Activated CD4-positive, alpha-beta T cell treated with anti-CD3 and anti-CD28 coated beads, Interleukin-2, amount 50 U/mL, for 4 hours (primary cell): ENCODE measurements at regions not wholly inside any gene's neighbourhood (a gene's known extent, or its start where the extent isn't known, plus 50 kb on each side); places are given as distances from the start of the nearest gene placed in this dataset.

Experiments
- DNase-seq, 2 experiments: peaks; one replicate each; pipeline ENCODE4 v3.0.0-alpha.2; 2020

DNA sequence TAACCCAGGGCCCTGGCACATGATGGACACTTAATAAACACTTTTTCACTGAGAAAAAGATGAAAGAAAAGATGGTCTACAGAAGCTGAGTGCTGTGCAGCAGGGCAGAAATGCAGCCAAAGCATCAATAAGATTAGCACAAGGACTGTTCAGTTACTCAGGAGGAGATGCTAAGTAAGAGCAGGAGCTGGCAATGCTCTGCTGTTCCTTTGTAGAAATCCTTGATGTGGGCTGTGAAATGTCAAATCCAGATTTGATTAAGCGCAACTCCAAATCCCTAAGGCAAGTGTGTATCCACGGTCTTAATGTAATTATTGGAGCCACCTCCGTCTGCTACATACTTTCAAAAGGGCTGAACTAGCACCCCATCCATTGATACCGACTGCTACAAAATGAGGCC lies 151.8 kb upstream of the BTG1 start:
- no peak for DNase-seq

DNA sequence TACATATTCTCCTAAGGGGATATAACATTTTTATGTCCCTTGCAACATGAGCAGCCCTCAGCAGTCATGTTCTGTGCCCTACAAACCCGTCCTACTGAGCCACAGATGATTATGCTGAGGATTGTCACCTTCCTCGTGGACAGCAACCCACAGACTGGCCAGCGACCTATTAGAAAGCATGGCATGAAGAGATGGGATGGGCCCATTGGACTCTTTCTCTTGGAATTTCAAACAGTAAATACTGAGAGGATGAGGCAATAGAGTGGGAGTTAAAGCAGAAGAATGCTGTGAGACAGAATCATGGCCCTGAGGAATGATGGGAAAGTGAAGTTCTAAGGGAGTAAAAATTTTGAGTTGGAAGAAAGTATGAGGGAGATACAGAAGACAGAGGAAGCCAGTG lies 149.9 kb upstream of the BTG1 start:
- DNase-seq, result no peak

DNA sequence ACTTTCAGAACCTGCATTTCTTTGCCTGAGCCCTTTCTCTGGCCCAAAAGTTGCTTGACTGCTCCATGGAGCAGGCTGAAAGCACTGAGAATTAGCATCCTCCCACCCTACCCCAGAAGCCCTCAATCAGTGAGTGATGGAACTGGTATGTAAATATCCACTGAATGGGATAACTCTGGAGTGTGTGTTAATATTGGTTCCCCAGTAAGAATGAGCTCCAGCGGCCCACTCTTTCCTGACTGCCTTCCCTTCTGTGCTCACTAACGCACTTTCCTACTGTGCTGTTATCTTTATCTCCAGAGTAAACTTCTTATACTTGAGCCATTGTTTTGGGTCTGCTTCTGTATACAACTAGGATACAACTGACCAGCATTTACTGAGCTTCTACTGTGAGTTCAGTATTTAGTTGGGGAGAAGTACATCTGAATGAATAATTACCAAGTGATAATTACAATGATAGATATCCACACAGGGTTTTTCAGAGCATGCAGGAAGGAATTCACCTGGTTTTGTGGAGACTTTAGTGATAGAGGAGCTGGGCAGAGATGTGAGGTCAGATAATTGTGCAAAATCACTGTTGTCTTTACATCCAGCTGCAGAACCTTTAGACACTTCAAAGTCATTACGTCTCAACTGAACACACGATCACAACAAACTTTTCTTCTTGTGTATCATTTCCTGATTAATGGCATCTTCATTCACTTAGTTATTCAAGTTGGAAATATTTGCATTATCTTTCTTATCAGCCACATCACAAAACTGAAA lies 149.2 kb upstream of the BTG1 start:
- no peak for DNase-seq

DNA sequence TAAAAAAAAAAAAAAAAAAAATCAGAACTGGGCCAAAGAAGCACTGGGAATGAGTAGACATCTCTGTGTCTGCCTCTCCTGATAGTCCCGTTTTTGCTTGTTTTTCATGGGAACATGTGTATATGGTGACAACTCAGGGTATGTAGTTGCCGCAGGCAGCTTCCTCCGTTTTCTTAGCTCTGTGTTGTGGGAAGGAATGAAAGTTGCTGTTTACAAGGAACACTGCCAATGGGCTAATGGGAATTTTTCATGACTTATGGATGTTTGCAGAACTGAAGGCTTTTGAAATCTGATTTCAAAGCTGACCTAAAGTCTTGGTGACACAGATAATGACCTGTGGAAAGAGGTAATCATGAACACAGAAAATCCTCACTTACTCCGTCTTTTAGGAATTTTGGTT lies 146.4 kb upstream of the BTG1 start:
- DNase-seq, result no peak

DNA sequence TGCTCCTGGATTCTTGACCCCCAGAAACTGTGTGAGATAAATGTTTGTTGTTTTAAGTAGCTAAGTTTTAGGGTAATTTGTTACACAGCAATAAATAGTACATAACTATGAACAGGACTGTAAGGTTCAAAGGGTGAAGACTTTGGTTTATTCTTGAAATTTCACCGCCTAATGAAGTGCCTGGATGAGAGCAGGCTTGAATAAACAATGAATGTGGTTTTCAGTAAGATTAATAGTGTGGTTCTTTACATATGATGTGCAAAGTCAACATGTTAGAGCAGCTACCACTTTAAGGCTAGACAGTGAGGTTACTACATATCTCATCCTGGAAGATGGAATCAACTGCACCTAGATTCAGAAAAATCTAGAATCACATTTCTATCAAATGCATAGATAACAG lies 145.2 kb upstream of the BTG1 start:
- no peak for DNase-seq

DNA sequence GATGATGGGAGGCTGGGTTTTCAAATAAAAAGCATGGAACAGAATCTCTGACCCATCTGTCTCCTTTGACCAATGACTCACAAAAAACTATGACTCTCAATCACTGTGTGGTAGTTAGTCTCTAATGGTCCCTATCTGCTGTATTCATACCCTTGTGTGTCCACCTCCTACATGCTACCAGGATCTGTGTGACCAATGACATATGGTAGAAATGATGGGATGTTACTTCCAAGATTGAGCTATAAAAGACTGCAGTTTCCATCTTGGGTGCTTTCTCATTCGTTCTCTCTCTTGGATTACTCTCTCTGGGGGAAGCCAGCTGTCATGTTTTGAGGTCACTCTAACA lies 144.7 kb upstream of the BTG1 start:
- DNase-seq, result no peak

DNA sequence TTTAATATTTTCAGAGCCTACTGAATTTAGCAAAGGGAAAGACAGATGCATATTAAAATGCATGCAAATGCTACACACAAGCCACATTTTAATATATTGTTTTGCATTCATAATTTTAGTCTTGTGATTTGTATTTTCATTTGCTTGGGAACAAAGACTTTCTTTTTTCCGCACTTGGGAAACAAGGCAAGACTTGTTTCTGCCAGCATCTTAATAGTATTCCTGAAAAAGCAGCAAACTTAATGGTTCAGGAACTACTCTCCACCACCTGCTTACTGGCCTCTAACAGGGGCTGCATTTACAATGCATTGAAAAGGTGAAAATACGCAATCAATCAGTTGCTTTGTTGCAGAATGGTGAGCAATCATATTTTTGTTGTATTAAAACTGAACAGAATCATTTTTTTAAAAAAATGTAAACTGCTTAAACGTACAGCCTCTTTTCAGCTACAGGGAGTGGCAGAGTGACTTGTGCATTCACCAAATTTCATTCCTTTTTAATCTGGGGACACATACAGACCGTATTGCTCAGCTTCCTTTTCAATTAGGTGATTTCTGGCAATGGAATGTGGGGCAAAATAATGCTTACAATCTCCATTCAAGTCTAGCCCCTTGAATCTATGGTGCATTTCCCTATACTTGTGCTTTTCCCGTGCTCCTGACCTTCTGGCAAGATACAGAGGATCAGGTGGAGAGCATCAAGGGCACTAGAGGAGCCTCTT lies 144.1 kb upstream of the BTG1 start:
- DNase-seq, result no peak

DNA sequence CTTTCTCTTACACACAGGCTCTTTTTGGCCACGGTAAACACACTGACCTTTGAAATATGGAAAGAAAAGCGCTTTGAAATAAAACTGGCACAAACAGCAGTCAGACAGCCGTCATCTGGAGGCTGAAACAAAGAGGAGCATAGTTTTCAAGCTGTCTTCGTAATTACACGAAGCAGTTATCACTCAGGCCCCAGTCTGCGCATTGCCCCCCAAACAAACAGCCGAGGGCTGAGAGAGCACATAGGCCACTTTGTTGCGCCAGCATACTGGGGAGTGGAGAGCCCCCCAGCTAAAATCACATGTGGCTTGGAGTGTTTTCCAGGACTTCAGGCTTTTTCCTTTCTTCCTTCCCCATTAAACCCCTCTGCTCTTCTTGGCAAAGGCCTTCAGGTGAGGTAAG lies 142.9 kb upstream of the BTG1 start:
- DNase-seq, result no peak

DNA sequence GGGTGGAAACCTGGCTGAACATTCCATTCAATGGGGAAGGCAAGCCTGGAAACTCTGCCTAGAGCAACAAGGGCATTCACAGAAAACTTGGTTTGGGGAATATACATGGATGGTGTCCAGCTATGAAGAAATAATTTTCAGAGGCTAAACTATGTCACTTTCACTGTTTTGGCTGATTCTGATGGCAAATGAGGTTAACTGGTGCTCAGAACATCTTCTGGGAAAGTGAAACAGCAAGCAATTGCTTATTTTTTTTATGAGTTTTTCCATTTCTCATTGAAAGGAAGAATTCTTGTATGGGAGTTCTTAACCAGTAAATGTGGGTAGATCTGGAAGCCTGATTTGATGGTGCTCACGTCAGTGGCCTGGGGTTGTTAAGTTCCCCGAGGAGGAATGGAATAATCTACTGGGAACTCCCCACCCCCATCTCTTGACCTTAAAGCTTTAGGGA lies 132.8 kb upstream of the BTG1 start:
- no peak for DNase-seq

DNA sequence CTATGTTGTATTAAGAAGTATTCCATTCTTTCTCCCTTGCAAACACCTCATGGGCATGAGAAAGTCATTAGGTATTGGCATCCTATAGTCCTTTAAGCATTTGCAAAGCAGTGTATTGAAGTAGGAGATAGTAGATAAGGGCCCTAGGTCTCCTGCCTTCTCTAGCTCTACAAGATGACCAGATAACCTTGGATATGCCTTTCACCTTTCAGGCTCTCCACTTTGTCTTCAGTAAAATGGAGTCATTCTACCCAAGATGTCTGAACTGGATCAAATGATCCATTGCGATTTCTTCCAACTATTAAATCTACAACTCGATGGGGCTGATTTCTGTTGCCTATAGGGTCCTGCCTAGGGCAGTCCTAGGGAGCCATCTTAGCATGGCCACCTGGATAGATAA lies 132.1 kb upstream of the BTG1 start:
- DNase-seq, result no peak

DNA sequence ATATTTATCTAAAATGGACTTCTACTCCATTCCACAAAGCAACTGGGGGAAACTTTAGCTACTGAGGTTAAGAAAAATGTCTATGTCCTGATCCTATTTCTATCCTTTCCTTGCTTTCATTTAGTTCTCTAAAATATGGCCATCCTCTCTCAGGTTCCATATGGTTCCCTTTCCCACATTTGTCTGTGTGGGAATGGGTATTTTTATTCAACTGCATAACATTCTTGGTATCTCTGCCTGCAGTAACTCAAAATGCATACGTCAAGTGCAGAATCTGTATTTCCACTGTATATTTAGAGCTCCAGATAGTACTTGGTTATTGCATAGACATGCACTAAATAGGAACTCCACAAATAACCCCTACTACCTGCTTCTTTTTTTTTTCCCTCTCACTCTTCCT lies 130.6 kb upstream of the BTG1 start:
- DNase-seq, result no peak

DNA sequence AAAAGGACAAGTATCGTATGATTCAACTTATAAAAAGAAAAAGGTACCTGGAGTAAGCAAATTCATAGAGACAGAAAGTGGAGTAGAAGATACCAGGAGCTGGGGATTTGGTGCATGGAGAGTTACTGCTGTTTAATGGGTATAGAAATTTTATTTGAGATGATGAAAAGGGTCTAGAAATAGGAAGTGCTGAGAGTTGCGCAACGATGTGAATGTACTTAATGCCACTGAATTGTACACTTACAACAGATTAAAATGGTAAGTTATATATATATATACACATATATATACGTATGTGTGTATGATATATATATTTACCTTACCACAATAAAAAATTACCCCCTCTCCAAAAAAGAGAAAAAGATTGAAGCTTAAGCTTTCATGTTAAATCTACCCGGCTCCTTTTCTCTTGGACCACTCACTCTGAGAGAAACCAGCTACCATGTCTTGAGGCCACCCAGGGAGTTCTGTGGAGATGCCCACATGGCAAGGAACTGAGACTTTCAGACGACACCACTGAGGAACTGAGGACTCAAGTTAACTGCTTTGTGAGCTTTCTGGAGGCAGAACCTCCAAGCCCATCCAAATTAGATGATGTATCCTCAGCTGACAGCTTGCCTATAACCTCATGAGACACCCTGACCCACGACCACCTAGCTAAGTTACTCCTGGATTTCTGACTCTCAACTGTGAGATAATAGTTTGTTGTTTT lies 130.0 kb upstream of the BTG1 start:
- DNase-seq, result no peak

DNA sequence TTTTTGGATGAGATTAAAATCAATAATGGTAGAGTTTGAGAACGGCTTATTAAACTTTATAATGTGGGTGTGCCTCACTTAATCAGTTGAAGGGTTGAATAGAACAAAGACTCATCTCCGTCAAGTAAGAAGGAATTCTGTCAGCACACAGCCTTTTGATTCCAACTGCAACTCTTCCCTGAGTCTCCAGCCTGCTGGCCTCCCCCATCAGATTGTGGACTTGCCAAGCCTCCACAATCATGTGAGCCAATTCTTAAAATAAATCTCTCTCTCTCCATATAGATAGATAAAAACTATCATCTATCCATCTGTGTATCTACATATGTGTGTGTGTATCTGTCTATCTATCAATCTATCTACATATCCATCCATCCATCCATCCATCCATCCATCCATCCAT lies 127.4 kb upstream of the BTG1 start:
- no peak for DNase-seq

DNA sequence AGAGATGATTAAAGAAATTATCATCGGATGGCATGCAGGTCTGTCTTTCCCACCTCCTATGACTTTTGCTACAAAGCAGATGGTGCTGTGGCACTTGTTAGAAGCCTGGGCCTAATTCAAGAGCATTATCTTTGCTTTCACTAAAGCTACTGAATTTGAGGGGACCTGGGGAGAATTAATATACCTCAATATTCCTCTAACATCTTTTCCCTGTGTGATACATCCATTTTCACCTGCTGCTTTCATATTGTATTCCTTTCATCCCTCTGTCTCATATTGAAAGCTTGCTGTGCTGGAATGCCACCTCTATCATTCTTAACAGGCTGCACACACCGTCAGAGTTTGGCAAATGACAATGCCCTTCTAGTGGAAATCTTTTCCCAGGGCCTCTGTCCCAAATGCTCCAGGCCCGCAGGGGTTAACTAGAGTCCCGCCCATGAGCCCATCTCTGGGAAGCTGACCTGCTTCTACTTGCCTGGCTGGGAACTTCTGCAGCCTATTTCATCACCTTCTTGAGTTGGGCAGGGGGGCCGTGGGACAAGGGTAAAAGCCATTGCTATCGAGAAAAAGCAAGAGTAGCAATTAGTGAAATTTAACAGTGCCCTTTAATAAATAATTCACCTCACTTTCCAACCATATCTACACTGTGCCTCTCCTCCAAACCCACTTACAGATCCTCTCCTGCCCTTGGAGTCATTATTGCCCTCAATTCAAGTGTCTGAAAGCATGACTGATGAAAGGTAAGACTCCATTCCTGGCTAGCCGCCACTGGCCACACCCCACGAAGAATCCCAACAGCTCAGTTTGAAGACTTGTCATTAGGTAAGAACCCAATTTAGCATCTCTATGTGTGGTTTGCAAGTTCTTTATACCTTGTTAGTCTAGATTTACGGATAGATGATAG lies 126.7 kb upstream of the BTG1 start:
- DNase-seq, result no peak

DNA sequence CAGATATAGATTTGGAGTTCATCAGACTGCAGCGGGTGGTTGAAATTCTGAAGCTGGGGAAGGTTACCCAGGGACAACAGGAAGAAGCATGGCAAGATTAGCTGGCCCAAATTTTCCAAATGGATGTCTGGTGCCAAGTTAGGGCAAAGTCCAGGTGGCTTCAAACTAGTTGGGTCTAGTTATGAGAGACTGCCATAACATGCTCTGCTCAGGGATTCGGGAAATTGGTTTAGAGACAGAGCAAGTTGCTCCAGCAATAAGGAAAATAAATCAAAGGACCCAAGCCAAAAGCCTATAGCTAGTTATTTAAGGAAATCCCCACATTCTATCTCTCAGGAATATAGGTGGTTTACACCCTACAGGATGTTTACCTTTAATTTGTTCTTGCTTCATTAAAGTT lies 125.7 kb upstream of the BTG1 start:
- no peak for DNase-seq

DNA sequence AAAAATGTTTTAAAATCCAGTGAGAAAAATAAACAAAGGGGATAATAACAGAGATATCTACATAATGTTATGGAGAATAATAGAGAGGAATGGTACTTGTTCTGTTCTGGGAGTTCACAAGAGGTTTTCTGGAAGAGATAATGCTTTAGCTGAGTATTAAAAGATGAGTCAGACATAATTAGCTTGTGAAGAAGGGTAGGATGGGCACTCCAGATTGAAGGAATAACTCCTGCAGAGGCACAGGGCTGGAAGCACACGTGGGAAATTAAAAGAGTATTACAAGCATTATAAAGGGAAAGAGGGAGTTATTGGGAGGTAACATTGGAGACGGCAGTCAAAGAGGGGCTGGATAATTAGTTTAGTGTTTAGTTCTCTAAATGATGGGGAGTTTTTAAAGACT lies 124.9 kb upstream of the BTG1 start:
- no peak for DNase-seq

DNA sequence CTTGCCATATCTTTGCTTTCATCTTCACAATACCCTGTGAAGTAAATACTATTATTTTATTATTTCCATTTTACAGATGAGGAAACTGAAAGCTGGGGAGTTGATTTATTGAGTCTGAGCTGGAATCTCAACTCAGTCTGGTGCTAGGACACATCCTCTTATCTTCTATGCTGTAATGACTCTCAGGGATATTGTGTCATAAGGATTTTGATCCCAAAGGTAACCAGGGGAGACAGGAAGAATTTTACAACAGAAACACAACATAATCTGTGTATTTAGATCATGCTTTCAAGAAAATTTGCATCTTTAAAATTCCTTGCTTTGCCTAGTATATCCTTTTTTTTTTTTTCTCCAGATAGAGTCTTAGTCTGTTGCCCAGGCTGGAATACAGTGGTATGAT lies 123.3 kb upstream of the BTG1 start:
- DNase-seq, result no peak

DNA sequence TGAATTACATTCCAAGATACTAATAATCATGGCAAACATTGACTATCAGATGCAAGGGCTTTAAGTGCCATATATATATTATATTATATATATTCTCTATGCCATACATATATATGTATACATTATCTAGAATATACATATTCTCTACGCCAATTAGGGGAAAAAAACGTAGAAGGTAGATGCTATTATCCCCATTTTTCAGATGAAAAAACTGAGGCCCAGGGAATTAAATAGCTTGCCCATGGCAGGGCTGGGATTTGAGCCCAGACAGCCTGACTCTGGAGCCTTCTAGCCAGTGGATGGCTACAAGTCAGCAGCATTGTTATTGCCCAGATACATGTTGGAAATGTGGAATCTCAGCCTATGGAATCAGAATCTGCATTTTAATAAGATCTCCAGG lies 116.0 kb upstream of the BTG1 start:
- no peak for DNase-seq

DNA sequence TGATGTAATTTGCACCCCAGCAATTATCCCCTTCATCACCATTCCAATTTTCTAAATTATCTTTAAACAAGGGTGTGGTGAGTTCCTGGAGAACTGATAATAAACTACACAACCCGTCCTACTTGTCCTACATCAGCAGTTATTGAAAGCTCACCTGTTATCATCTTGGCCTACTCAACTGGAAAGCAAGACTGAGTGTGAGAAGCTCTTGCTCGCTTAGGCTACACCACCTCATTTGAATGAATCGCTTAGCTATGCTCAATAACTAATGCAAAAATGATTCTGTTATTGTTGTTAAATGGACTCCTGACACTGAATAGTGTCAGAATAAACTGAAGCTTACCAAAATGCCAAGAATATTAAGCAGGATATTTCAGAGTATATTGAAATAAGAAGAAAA lies 115.4 kb upstream of the BTG1 start:
- DNase-seq, result no peak

DNA sequence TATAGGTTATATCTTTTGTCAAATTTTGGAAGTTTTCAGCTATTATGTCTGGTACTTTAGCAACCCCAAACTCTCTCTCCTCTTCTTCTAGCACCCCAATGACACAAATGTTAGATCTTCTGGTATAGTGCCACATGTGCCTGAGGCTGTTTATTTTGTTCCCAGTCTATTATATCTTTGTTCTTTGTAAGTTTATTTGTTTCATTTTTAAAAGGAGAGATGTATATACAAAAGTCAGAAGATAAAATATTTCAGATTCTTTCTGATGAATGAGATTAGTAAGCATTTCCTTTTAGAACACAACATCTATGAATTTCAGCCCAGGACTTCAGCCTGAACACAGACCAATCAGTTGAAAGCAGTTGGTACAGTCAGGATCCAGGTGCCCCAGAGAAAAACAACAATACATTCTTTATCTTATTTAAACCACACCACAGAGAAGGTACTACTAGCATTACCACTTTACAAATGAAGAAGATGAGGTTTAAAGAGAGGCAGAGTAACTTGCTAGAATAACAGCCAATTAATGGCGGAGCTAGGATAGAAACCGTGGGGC lies 114.1 kb upstream of the BTG1 start:
- DNase-seq, result no peak

DNA sequence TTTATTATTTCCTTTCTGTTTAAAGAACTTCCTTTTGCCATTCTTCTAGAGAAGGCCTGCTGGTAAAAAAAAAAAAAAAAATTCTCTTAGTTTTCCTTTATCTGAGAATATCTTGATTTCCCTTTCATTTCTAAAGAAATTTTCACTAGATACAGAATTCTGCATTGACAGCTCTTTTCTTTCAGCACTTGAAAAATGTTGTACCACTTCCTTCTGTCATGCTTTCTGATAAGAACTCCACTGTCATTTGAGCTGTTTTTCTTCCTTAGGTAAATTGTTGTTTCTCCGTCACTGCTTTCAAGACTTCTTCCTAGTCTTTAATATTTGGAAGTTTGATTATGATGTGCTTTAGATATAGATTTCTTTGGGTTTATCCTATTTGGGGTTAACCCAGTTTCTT lies 113.6 kb upstream of the BTG1 start:
- no peak for DNase-seq

DNA sequence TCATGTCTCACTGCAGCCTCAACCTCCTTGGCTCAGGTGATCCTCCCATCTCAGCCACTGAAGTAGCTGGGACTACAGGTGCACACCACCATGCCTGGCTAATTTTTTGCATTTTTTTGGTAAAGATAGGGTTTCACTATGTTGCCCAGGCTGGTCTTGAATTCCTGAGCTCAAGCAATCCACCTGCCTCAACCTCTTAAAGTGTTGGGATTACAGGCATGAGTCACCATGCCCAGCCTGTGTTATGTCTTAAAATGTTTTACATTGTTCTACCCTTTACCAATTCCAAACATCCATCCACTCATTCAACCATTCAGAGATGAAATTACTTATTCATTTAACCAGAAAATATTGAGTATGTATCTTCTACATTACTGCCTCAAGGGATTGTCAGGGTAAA lies 111.6 kb upstream of the BTG1 start:
- DNase-seq, result no peak

DNA sequence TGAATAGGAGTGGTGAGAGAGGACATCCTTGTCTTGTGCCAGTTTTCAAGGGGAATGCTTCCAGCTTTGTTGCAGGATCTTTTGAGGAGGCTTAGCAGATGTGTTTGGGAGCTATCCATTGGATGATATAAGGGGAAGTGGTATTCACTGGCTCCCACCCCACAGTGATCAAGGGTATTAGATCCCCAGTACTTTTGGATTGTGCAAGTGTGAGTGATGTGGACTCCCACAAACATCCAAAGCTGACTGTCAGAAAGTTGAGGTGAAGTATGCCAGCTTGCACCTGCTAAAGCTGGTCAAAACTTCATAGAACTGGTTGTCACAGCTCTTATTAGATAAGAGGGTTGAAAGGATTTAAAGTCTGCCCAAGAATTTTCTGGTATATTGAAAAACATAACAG lies 110.1 kb upstream of the BTG1 start:
- no peak for DNase-seq
